ENCODE measurements at regions not wholly inside any gene's neighbourhood (a gene's known extent, or its start where the extent isn't known, plus 50 kb on each side); places are given as distances from the start of the nearest gene placed in this dataset.

DNA sequence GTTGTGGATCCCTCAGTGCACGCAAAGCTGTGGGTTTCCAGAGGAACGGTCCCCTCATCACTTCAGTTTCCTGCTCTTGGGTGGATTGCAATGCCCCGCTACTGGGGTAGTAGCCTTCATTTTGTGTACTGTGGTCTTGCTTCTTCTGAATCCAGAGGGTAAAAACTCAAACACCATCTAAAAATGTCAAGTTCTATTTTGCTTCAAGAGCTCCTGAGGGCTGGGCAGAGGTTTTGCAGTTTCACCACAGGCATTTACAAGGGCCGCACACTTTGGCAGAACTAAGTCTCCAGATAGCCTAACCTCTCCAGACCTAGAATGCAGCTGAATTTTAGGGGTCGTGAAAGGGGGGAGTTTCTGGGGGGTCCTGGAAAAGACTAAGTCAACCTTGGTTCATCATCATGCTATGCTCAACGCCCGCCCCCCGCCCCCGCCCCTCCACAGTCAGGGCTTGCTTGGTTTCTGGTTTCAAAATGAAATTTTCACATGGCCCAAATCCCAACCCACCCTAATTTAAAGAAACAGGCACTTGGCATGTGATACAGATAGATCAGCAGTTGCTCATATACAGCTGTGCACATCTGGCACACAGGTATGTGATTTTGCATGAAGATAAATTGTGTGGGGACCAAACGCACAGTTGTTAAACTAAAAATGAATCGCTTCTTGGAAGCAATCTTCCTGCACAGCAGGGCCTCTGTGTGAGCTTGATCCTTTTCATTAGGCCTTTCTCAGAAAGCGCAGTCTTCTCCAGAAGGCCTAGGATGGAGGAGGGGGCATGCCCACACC, 329.6 kb downstream of the OSR1 start:
- TF ChIP-seq, protein P1, sequence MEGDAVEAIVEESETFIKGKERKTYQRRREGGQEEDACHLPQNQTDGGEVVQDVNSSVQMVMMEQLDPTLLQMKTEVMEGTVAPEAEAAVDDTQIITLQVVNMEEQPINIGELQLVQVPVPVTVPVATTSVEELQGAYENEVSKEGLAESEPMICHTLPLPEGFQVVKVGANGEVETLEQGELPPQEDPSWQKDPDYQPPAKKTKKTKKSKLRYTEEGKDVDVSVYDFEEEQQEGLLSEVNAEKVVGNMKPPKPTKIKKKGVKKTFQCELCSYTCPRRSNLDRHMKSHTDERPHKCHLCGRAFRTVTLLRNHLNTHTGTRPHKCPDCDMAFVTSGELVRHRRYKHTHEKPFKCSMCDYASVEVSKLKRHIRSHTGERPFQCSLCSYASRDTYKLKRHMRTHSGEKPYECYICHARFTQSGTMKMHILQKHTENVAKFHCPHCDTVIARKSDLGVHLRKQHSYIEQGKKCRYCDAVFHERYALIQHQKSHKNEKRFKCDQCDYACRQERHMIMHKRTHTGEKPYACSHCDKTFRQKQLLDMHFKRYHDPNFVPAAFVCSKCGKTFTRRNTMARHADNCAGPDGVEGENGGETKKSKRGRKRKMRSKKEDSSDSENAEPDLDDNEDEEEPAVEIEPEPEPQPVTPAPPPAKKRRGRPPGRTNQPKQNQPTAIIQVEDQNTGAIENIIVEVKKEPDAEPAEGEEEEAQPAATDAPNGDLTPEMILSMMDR (IDR thresholded peaks at IDR 0.05) = no peak
- TF ChIP-seq POLR2A (IDR thresholded peaks at IDR 0.05) = no peak
- no peak for TF ChIP-seq EP300 (IDR thresholded peaks at IDR 0.05)
- no peak for TF ChIP-seq POLR2AphosphoS5 (IDR thresholded peaks at IDR 0.05)

Data from upper lobe of left lung (tissue), 4 donors.